Aorta (tissue), 5 donors: ENCODE measurements at regions not wholly inside any gene's neighbourhood (a gene's known extent, or its start where the extent isn't known, plus 50 kb on each side); places are given as distances from the start of the nearest gene placed in this dataset.

Experiments
- ATAC-seq: fragments of 200-7000 bp; cut with Tn5 transposase; one replicate; pipeline ENCODE4 v1.9.1; 2022; ENCODE audit warnings: moderate library complexity; ENCODE audit not compliant: low FRiP score
- DNase-seq, 2 donors: peaks; one replicate each; pipeline ENCODE4 v3.0.0-alpha.2; 2020
- H3K27ac ChIP-seq, 2 donors: one replicate each; pipeline ENCODE4 v1.5.1; 2013; ENCODE audit warnings: low read length in 2 of 2, mild to moderate bottlenecking in 2 of 2, moderate library complexity in 2 of 2, control low read depth in 1 of 2, inconsistent platforms in 1 of 2, low read depth in 1 of 2
- H3K27me3 ChIP-seq, 2 donors: one replicate each; pipeline ENCODE4 v1.6.1; 2013; ENCODE audit warnings: control low read depth in 1 of 2, low read length in 1 of 2, mild to moderate bottlenecking in 1 of 2, moderate library complexity in 1 of 2; ENCODE audit not compliant: insufficient read depth in 2 of 2, control insufficient read depth in 1 of 2
- H3K36me3 ChIP-seq, 2 donors: one replicate each; pipeline ENCODE4 v1.6.1; 2013; ENCODE audit warnings: control low read depth in 1 of 2, low read length in 1 of 2, mild to moderate bottlenecking in 1 of 2; ENCODE audit not compliant: insufficient read depth in 2 of 2, control insufficient read depth in 1 of 2
- H3K4me1 ChIP-seq, 2 donors: one replicate each; pipeline ENCODE4 v1.6.1; 2013; ENCODE audit warnings: low read length in 2 of 2, control low read depth in 1 of 2, mild to moderate bottlenecking in 1 of 2, moderate library complexity in 1 of 2; ENCODE audit not compliant: insufficient read depth in 2 of 2, control insufficient read depth in 1 of 2
- H3K4me3 ChIP-seq, 2 donors: one replicate each; pipeline ENCODE4 v1.5.1; 2013; ENCODE audit warnings: low read length in 2 of 2, control low read depth in 1 of 2, mild to moderate bottlenecking in 1 of 2
- H3K9me3 ChIP-seq: one replicate; pipeline ENCODE4 v1.6.1; 2013; ENCODE audit warnings: mild to moderate bottlenecking, low read length; ENCODE audit not compliant: control insufficient read depth
- WGBS, 2 donors: extraction: QIAGEN DNeasy Blood & Tissue Kit; methylation state at CpG; one replicate each; pipeline ENCODE4 v1.1.7; 2013; 5-methylcytosine and 5-hydroxymethylcytosine counted together
- intact Hi-C, 2 donors: fragments of 100-400 bp; cut with DNase I; formaldehyde crosslinking; loops; one replicate each; pipeline versions ENCODE4 v1.14.2 to v1.15.0; 2022
- donor health status: healthy with polysubstance abuse.
- donor health status: Bipolar disorder and iron deficiency.
- donor health status: DM: no; HTN: no; CAD: no.
- donor health status: DM: no; HTN: no; CAD: no.
- donor health status: DM: yes; HTN: yes; CAD: no.

DNA sequence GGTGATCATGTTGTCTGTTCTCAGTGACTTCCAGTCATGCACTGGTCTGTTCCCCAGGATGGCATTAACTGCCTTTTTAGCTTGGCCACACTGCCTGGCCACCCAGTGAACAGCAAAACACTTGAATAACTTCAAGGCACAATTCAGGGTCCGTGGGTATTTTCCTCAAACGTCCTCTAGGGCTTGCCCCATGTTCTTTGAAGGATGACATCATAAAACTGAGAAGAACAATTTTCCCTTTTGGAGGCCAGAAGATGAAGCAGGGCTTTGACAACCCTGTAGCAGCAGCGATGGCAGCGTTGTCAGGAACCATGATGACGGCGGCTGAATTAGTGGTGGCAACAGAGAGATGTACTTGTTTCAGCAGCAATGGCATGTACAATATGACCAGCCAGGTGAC, 465.9 kb upstream of the ONECUT1 start:
- H3K4me3 ChIP-seq = no peak overlapping the region
- no peak for DNase-seq
- no peaks in the 10 kb centered on the region for H3K9me3 ChIP-seq
- no peaks in the 10 kb centered on the region for H3K36me3 ChIP-seq
- no peak overlapping the region for H3K27ac ChIP-seq
- WGBS, 2 donors = 70 to 73% methylated on average over 6 of the region's 6 CpGs
- no peak for ATAC-seq
- H3K4me1 ChIP-seq = no peaks in the 10 kb centered on the region
- intact Hi-C loops = no loop called here
- no peaks in the 10 kb centered on the region for H3K27me3 ChIP-seq

DNA sequence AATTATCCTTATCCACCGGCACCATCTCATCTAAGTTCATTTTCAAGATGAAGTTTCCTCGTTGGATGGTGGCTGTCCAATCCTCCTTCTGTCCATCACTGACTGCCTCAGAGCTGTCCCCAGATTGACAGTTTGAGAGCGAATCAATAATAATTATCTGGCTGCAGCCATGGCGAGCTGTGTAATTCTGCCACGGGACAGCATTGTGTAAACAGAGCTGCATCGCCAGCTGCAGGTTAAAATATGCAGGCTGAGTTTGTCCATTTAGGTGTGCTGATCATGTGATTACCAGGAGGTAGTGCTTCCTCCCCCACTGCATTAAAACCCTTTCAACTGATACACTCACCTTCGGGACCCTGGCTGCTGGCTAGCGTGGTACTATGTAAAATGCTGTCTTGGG, 461.9 kb upstream of the ONECUT1 start:
- ATAC-seq = no peak
- Histone ChIP-seq H3K36me3 (no peaks in the 10 kb centered on the region), H3K4me1 (no peaks in the 10 kb centered on the region), H3K4me3 (no peak overlapping the region), H3K9me3 (no peaks in the 10 kb centered on the region), H3K27ac (no peak overlapping the region), H3K27me3 (no peaks in the 10 kb centered on the region)
- intact Hi-C loops = no loop called here
- 54 to 61% methylated on average over 8 of the region's 8 CpGs for WGBS, 2 donors
- DNase-seq = no peak

DNA sequence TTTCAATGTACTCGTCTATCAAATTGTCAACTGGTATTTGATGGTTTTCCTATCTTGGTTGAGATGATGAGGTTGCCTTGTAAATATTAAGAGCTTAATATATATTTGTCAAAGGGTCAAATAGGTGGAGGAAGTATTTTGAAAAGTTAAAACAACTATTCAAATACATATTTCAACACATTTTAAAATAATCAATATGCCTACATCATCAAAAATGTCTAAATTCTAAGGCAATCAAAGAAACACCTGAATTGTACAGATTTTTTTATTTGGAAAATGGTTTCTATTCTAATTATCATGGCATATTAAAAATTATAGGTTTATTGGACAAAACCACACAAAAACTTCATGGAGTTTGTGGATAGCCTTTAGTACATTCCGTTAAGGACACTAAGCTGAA, 461.4 kb upstream of the ONECUT1 start:
- WGBS, 2 donors = 57 to 58% methylated on average over 2 of the region's 2 CpGs
- ATAC-seq = no peak

DNA sequence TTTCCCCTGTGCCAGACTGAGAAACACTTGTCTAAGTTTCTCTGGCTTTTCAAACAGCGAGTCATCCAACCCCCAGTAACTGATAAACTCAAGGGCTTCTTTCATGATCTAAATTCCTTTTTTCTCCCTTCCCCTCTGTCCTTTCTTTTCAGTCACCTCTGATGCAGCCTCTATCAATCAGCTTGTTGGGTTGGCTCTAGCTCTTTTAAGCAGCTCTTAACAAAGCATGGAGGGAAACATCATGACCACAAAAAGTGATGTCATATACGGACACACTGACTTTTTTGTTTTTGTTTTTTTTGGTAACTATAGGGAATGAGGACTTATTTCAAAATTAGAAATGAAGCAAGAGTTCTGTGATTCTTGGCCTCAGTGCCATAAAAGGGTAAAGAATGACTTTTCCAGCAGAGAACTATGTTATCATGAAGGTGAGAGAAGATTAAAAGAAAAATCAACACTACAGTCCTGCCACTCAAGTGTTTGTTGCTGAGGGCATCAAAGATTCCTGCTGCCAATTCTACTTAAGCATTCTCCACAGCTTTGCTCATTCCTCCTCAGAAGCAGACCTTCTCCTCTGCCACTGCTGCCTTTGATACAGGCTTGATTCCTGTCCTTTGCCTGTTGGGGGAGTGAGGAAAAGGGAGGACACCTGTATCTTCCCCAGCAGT, 457.0 kb upstream of the ONECUT1 start:
- Histone ChIP-seq H3K4me3 (no peak overlapping the region), H3K36me3 (no peaks in the 10 kb centered on the region), H3K9me3 (no peaks in the 10 kb centered on the region), H3K4me1 (no peaks in the 10 kb centered on the region), H3K27ac (no peak overlapping the region), H3K27me3 (no peaks in the 10 kb centered on the region)
- 17 to 50% methylated on average over 2 of the region's 2 CpGs for WGBS, 2 donors
- DNase-seq (no peak), ATAC-seq (no peak)
- intact Hi-C loops = no loop called here

More for the DNA sequence above, 461.4 kb upstream of the ONECUT1 start:
- no peaks in the 10 kb centered on the region for H3K4me1 ChIP-seq
- no peak overlapping the region for H3K27ac ChIP-seq
- intact Hi-C loops = no loop called here
- H3K4me3 ChIP-seq = no peak overlapping the region
- no peaks in the 10 kb centered on the region for H3K27me3 ChIP-seq
- DNase-seq = no peak
- no peaks in the 10 kb centered on the region for H3K36me3 ChIP-seq
- H3K9me3 ChIP-seq = no peaks in the 10 kb centered on the region

DNA sequence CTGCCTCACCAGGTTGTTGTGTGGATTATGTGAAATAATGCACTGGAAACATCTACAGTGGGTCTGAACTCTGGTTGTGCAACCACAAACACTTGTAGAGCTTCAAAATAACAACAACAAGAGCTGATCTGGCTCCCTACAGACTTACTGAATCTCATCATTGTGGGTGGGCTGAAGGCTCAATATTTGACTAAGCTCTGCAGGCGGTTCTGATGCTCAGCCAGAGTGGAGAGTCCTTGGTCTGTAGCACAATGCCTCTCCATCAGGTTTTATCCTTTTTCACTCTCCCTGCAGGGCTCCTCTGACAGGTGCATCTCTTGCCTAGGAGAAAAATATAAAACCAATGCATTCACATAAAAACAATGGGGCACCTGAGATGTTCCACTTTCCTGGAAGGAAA, 456.3 kb upstream of the ONECUT1 start:
- Histone ChIP-seq H3K27me3 (no peaks in the 10 kb centered on the region), H3K4me1 (no peaks in the 10 kb centered on the region), H3K9me3 (no peaks in the 10 kb centered on the region), H3K36me3 (no peaks in the 10 kb centered on the region), H3K4me3 (no peak overlapping the region), H3K27ac (no peak overlapping the region)
- intact Hi-C loops = no loop called here
- DNase-seq (no peak), ATAC-seq (no peak)
- 75 to 77% methylated on average over 1 of the region's 1 CpG for WGBS, 2 donors

DNA sequence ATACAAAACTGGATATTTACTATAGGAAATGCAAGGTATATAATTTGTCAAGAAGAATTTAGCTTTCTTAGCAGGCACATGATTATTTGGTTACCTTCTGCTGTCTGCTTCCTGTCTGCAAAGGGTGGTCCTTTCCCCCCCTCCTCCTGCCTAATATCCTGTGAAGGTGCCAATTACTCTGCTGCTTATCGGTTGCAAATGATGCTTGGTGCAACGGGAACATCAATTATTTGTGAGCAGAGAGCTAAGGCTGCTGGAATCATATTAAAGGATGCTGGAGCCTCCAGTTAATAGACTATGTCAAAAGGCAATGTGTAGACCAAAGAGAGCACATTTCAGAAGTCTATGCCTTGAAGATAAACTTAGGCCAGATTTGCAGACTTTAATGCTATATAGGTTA, 443.7 kb upstream of the ONECUT1 start:
- ATAC-seq (no peak), DNase-seq (no peak)
- Histone ChIP-seq H3K9me3 (no peaks in the 10 kb centered on the region), H3K4me1 (no peaks in the 10 kb centered on the region), H3K27me3 (no peaks in the 10 kb centered on the region), H3K27ac (no peak overlapping the region), H3K36me3 (no peaks in the 10 kb centered on the region), H3K4me3 (no peak overlapping the region)
- 28 to 32% methylated on average over 2 of the region's 2 CpGs for WGBS, 2 donors
- intact Hi-C loops = no loop called here

DNA sequence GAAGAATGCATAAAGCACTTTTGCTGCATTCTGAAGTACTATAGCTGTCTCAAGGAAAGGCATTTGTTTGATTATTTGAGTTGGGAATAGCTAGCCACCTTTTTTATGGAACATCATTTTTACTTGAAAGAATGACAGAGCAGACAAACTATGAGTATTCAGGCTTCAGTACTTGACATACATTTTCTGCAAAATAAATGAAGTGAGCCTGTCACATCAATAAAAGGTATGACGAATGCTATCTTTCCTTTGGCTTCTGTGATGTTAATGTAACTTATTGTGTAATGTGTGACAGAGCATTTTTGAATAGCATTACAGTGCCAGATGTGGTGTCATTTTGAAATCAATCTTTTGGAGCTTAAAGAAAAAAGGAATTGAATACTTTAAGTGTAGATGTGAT, 440.3 kb upstream of the ONECUT1 start:
- H3K27ac ChIP-seq = no peak overlapping the region
- no peaks in the 10 kb centered on the region for H3K27me3 ChIP-seq
- DNase-seq (no peak), ATAC-seq (no peak)
- WGBS, 2 donors = 69 to 72% methylated on average over 1 of the region's 1 CpG
- no peaks in the 10 kb centered on the region for H3K36me3 ChIP-seq
- intact Hi-C loops = no loop called here
- H3K4me1 ChIP-seq = no peaks in the 10 kb centered on the region
- H3K4me3 ChIP-seq = no peak overlapping the region
- no peaks in the 10 kb centered on the region for H3K9me3 ChIP-seq

DNA sequence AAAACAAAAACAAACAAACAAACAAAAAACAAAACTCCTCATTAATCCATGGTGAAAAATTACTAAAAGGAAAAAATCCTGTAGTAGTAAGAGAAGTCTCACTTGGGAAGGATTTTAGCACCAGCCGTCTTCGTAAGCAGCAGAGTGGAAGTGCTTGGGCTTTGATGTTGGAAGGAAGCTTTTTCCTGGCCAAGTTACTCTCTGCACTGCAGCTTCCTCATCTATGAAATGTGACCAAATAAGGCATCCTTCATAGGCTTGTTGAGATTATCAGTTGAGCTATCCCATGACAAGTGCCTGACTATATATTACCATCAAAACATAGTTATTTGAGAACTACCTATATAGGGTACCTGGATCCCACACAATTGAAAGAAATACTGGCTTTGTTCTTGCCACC, 436.4 kb upstream of the ONECUT1 start:
- ATAC-seq (no peak), DNase-seq (no peak)
- H3K27me3 ChIP-seq = peaks cover 0 to 2% of the 10 kb centered on the region in 2 donors
- WGBS, 2 donors = 77 to 86% methylated on average over 2 of the region's 2 CpGs
- no peak overlapping the region for H3K4me3 ChIP-seq
- H3K4me1 ChIP-seq = no peaks in the 10 kb centered on the region
- intact Hi-C loops = no loop called here
- peaks cover 2% of the 10 kb centered on the region for H3K9me3 ChIP-seq
- no peak overlapping the region for H3K27ac ChIP-seq
- no peaks in the 10 kb centered on the region for H3K36me3 ChIP-seq

DNA sequence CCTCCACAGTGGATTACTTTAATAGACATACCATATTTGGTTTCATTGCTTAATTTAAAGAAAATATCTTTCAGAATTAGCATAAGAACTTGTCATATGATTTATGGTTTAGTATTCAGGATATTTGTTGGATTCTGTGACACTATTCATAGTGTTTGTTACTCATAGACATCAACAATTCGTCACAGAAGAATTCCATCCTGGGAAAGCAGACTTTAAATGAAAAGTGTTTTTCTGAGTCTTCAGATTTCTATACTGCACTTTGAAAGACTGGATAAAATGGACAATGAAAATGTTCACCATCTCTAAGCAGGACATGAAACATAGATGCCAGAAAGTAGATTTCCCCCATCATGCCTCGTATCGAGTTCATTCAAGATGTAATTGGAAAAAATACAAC, 435.6 kb upstream of the ONECUT1 start:
- Histone ChIP-seq H3K4me3 (no peak overlapping the region), H3K27me3 (peaks cover 0 to 2% of the 10 kb centered on the region in 2 donors), H3K27ac (no peak overlapping the region), H3K4me1 (no peaks in the 10 kb centered on the region), H3K9me3 (peaks cover 2% of the 10 kb centered on the region), H3K36me3 (no peaks in the 10 kb centered on the region)
- intact Hi-C loops = no loop called here
- ATAC-seq (no peak), DNase-seq (no peak)
- WGBS, 2 donors = 55 to 72% methylated on average over 3 of the region's 3 CpGs
